ENCODE measurements at regions not wholly inside any gene's neighbourhood (a gene's known extent, or its start where the extent isn't known, plus 50 kb on each side); places are given as distances from the start of the nearest gene placed in this dataset.
"Not testable (repeated sequence)": the region's sequence is repeated elsewhere in the genome, so short reads cannot be mapped to it uniquely, and the experiment has no call there.

- peak; percentile 57 for DNase-seq
These were observed 293.4 kb upstream of the NR3C2 start for GRCh38 chr4:148735432-148736155.

DNA sequence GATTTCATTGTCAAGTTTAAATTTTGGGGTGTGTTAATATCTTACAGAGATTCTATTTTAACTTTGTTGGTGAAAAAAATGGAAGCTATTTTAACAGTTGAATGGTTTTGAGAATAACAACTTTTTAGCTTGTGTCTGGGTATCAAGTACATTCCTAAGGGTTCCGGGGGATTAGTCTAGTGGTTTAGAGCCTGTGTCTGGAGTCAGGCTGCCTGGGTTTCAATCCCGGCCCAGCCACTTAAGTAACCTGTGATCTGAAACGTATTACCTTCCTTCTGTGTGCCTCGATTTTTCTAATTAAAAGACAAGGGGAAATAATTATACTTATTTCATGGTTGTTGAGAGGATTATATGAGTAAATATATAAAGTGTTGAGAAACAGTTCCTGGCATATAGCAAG is 288.6 kb upstream of the NR3C2 start:
- no peak for DNase-seq

DNA sequence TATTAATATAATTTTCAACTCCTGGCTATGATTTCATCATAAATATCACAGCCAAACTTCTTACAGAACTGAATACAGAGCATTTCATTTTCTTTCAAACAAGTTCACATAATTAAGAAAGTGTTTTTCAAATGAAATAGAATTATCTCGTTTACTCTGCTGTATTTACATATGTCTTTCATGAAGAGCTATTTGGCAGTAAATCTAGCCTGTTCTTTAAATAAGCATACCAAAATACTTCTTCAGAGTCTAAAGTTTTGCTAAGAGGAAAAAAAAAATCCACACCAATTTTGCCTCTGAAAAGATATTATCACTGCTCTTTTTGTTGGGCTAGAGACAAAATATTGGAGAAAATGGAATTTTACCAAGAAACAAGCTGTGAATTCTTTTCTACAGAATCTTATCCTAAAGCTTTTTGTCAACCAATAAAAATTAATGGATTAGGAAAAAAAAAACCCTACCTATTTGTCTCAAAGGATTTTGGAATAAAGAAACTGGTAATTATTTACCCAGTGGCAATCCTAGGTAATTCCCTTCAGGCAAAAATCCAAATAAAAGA is 287.9 kb upstream of the NR3C2 start:
- no peak for DNase-seq

GRCh38 chr4:148717988-148718387 is 275.8 kb upstream of the NR3C2 start:
- no peak for DNase-seq

- DNase-seq, result no peak
These were observed 274.3 kb upstream of the NR3C2 start for GRCh38 chr4:148716431-148717052.

DNA sequence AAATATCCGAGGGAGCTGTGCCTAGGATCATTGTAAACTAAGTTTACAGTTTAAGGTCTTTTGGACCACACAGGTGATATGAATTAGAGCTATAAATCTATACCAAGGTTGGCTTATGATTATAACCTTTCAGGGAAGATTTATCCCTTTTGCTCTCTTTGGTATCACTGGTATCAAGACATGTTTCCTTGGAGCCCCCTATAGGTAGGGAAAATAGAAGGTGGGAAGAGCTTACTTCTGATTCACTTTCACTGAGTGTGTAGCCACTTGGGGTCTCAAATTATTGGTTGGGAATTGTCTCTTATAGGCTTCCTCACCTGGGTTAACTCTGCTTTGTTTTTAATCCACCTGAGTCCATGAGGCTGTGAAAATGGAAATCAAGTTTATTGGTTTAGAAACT is 262.1 kb upstream of the NR3C2 start:
- no peak for DNase-seq

DNA sequence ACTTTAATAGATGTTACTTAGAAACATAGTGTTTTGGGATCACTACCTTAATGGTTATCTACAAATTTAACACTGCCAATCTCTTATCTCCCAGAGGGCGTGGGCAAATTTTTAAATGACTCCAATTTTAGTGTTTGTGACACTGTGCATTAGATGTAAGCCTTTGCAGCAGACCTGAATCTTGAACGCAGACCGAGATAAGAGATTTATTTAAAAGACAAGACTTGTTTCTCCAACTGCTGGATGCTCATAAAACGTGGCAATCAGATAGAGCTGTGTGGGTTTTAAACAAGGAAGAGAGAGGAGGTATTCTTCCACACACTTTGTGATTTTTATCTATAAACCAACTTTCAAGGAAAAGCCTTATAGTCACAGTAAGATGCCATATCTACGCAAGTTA is 252.5 kb upstream of the NR3C2 start:
- no peak for DNase-seq

GRCh38 chr4:148693913-148694649 is 251.9 kb upstream of the NR3C2 start:
- no peak for DNase-seq

- DNase-seq, result no peak
These were observed 250.0 kb upstream of the NR3C2 start for GRCh38 chr4:148692242-148692641.

DNA sequence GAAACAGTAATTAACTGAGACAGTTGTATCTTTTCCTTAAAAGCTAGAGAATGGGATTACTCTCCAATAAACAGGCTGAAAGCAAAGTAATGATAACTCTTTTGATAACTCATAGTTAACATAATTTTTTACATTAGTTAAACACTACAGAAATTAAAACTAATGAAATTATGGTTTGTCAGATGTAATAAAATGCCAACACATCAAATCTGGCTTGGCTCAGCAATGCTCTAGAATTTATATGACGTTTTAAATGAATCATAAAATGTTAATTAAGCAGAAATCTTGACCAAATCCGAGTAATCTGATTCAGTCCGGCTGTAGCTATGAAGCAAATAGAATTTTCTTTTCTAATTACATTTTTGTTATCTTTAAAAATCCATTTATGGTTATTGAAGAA is 244.2 kb upstream of the NR3C2 start:
- DNase-seq, result no peak

DNA sequence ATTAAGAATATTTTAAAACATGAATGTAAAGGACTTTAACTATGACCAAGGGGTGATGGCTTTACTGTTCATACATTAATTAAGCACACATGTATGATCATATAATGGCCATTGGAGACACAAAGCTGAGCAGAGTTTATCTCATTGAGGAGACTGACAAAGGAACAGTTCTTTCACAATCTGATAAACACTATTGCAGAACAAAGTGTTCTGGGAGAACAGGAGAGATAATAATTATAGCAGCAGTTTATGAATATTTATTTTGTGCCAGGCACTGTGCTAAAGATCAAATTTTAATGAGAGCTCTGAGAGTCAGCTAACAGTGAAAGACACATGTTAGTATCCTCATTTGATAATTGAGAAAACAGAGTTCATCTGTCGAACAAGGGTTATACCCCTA is 242.4 kb upstream of the NR3C2 start:
- DNase-seq, result no peak

GRCh38 chr4:148680884-148681283 is 238.7 kb upstream of the NR3C2 start:
- no peak for DNase-seq

DNA sequence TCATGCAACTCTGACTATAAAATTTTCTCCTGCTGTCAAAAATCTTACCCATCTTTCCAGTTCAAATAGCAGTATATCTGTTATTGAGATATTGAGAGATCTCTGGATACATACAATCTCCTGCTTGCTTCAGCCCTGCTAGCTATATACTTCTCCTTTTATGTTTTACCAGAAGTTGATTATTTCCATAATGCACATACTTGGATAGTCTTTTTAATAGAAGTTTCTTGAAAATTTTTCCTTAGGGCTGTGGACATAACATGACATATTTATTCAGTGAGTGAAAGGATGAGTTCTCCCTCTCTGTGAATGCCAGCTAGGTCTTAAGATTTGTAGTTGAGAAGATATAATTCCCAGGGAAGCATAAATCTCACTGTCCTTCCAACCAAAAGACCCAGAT is 234.1 kb upstream of the NR3C2 start:
- no peak for DNase-seq

DNA sequence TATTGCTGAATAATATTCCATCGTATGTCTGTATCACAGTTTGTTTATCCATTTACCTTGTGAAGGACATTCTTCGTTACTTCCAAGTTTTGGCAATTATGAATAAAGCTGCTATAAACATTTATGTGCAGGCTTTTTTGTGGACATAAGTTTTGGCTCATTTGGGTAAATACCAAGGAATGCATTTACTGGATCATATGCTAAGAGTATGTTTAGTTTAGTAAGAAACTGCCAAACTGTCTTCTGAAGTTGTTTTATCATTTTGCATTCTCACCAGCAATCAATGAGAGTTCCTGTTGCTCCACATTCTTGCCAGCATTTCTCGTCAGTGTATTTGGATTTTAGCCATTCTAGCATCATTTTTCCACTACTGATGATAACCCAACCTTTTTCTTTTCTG is 232.7 kb upstream of the NR3C2 start:
- DNase-seq, result no peak

- DNase-seq, result no peak
These were observed 222.4 kb upstream of the NR3C2 start for GRCh38 chr4:148664636-148665035.

DNA sequence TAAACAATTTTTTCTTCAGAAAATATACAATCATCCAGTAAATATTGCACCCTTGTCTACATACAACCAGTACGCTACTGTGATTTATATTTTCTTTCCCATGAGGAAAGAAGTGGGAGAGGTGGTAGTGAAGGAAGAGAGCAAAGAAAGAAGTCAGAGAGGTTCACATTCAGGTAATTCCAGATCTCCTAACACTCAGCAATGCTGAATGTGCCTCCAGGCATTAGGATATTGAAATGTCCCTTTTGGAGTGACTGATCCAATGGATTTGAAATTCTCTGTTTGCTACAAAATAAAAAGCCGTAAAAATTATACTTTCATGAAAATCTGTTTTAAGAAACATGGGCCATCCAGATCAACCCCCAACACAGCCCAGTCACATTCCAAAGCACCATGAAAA is 211.9 kb upstream of the NR3C2 start:
- no peak for DNase-seq

DNA sequence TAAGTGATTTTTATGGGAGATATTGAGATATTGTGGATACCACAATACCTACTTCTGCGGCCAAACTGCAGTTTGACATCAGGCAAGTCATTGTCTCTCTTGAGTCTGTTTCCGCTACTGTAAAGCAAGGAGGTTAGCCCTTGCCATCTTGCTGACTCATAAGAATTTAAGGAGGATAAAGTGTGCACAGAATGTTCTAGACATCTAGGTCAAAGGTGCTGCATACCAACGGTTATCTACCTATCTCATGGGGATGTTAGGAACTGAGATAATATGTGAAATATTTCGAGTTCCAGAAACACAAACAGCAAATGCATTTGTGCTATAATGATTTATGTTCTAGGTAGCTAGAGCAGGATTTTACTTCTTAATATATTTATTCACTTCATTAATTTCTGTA is 211.5 kb upstream of the NR3C2 start:
- no peak for DNase-seq

DNA sequence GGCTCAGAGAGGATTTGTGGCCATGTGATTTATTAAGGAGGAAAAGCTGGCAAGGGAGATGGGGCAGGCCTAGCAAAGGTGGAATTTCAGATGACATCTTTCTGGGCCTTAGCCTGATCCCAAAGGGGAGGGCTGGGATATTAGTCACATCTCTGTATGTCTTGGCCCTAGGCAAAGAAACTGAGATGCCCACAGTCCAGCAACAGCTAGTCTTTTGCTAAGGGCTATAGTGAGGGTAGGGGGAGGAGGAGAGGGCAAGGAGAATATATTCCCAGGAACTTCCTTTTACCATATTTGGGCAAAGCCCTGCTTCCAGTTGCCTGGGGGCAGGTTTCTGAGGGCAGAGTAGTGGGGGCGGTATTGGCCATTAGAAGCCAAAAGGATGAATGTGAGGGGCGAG is 209.8 kb upstream of the NR3C2 start:
- no peak for DNase-seq

DNA sequence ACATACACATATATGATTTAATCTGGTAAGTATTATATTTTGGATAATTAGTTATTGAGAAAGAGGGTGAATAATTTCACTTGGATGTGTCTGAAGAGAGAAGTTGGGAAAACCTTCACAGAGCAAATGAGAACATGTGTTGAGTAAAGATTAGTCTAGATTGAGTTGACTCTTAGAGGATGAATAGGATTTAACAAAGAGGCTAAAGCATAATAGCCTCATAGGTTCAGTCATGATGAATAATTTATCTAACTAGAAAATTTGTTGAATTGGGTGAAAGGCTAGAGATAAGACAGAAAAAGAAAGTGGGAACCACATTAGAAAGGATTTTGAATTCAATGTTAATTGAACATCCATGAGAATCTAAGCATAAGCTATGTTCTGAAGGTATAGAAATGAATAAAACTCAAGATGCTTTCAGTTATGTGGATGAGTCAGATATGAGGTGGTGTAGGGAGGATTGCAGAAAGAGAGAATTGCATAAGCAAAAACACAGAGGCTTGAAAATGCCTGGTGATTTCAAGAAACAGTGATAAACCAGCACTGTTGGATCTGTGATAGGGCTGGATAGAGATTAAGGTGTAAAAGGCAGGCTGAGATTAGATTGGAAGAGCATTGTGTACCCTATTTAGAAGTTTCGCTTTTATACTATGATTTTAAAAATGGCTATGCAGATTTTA is 207.6 kb upstream of the NR3C2 start:
- DNase-seq, result peak; percentile 26

DNA sequence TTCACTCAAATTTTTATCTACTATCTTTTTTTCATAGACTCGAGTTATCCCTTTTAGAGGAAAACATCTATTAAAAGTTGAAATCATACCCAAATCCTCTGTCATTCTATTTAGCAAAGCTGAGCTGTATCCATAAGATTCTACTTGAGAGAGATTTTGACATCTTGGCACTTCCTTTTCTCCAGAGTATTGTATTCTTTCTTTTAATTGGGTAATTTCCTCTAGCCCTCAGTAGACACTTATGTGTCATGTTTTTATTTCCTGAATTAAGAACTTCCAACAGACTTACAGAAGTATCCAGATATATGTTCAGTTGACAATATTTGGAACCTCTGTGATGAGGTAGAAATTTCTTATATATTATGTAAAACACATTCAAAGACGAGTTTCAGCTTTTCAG is 201.6 kb upstream of the NR3C2 start:
- DNase-seq, result no peak

GRCh38 chr4:148642907-148643306 is 200.7 kb upstream of the NR3C2 start:
- no peak for DNase-seq

DNA sequence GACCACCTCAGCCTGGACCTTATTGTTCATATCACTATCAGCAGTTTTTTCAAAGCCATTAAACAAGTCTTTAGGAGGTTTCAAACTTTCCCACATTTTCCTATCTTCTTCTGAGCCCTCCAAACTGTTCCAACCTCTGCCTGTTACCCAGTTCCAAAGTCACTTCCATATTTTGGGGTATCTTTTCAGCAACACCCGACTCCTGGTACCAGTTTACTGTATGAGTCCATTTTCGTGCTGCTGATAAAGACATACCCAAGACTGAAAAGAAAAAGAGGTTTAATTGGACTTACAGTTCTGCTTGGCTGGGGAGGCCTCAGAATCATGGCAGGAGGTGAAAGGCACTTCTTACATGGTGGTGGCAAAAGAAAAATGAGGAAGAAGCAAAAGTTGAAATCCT is 195.9 kb upstream of the NR3C2 start:
- DNase-seq, result not testable (repeated sequence)

DNA sequence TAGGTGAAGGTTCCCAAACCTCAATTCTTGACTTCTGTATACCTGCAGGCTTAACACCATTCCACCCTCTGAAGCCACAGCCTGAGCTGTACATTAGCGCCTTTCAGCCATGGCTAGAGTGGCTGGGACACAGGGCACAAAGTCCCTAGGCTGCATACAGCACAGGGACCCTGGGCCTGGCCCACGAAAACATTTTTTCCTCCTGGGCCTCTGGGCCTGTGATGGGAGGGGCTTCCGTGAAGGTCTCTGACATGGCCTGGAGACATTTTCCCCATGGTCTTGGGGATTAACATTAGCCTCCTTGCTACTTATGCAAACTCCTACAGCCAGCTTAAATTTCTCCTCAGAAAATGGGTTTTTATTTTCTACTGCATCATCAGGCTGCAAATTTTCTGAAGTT is 195.2 kb upstream of the NR3C2 start:
- DNase-seq, result not testable (repeated sequence)

Measured in activated CD4-positive, alpha-beta T cell treated with anti-CD3 and anti-CD28 coated beads, Interleukin-2, amount 50 U/mL, for 16 hours (primary cell).